IMR-90 (cell line): ENCODE measurements at regions not wholly inside any gene's neighbourhood (a gene's known extent, or its start where the extent isn't known, plus 50 kb on each side); places are given as distances from the start of the nearest gene placed in this dataset.

Experiments used
- BHLHE40 ChIP-seq: fragments of 150-350 bp; IDR thresholded peaks from 2 replicates; pipeline ENCODE4 v1.6.1; 2016; ENCODE audit warnings: mild to moderate bottlenecking, low read depth, low read length
- POLR2A ChIP-seq: IDR thresholded peaks from 2 replicates; pipeline ENCODE4 v1.6.1; 2012; ENCODE audit warnings: mild to moderate bottlenecking, low read depth, low read length

DNA sequence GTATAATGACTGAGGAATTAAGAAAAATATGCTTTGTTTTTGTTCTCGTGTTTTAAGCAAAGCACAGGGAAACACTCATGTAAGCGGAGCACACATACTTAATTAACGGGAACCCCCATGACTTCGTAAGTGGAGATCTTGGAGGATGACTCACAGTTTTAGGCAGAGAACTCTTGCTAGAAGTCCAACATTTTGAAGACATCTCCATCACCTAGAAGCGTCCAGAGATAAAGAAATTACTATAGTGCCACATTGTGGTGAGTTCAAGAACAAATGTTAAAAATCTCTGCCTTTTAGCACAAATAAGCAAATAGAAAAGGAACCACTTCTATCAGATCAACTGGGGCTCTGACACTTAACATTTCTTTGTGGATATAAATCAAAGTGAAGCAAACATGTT, 194.1 kb upstream of the ARHGEF26 start:
- TF ChIP-seq BHLHE40 (no peak), POLR2A (no peak)
